ENCODE measurements at regions not wholly inside any gene's neighbourhood (a gene's known extent, or its start where the extent isn't known, plus 50 kb on each side); places are given as distances from the start of the nearest gene placed in this dataset.
"Not testable (repeated sequence)": the region's sequence is repeated elsewhere in the genome, so short reads cannot be mapped to it uniquely, and the experiment has no call there.

DNA sequence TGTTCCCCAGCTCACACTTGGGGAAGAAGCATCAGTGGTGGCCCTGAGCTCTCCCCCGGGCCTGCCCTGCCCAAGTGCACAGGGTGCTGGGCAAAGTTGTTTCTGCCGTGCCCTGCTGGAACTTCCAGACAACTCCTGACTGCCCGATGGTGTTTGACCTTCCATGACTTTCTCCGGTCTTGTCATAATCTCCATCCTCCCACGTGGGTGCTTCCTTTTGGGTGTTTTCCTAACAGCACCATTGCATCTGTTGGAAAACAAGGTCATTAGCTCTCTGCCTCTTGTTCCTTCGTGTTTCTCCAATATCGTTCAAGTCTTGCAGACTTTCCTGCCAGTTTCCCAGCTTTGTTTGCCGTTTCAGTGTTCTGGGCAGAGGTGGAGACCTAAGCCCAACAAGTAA is 68.7 kb upstream of the TIAM2 start:
- Histone ChIP-seq H3K36me3 (ENCODE audit: control insufficient read depth, insufficient read depth, low read length) (no peaks in the 10 kb centered on the region), H3K9ac (ENCODE audit: low read length) (no peak overlapping the region), H3K4me3 (ENCODE audit: low read length) (no peak overlapping the region), H3K27me3 (ENCODE audit: control insufficient read depth, insufficient read depth, low read length) (no peaks in the 10 kb centered on the region), H3K27ac (ENCODE audit: low read depth, low read length) (no peak overlapping the region), H3K4me1 (ENCODE audit: control insufficient read depth, insufficient read depth, low read length) (no peaks in the 10 kb centered on the region)

DNA sequence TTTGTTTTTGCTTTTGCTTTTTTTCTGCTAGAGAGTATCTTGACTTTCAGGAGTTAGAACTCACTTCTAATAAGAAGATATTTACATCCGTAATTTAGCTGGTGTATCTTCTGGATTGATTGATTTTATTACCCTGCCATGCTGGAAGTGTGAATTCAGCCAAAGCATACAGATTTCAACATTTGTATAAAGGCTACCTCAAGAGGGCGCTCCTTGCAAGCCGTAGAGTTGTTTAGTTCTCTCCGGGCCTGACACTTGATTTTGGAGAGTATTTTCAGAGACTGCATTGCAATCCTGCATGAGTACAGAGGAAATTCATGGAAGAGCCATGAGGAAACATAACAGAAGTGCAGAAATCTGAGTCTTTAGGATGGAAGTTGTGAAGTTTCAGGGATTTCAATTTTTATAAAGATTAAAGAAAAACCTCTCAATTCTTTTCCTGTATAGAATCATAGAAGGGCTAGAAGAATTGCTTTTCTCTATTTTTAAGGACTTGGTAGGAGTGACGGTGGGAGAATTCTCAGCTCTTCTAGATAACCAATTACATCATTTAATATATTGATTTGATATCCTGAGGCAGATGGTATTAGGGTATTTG is 66.7 kb upstream of the TIAM2 start:
- Histone ChIP-seq H3K27me3 (ENCODE audit: control insufficient read depth, insufficient read depth, low read length) (no peaks in the 10 kb centered on the region), H3K9ac (ENCODE audit: low read length) (no peak overlapping the region), H3K36me3 (ENCODE audit: control insufficient read depth, insufficient read depth, low read length) (no peaks in the 10 kb centered on the region), H3K4me1 (ENCODE audit: control insufficient read depth, insufficient read depth, low read length) (no peaks in the 10 kb centered on the region), H3K4me3 (ENCODE audit: low read length) (no peak overlapping the region), H3K27ac (ENCODE audit: low read depth, low read length) (no peak overlapping the region)

DNA sequence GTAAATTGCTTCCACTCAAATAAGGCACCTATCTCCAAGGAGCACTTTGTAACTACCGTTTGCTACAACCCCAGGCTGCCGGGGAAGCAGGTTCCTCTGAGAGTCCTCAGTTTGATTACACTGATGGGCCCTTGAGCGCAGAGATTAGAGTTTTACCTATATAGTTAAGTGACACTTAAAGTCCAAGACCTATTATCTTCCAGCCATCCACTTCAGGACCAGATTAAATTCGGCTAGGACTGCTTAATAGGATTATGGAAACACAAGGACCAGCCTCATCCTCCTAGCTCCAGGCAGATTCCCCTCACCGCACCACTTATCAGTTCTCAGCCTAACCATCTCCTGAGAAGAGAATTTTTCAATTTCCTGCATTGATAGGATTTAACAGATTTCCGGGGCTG is 64.7 kb upstream of the TIAM2 start:
- no peaks in the 10 kb centered on the region for H3K27me3 ChIP-seq (ENCODE audit: control insufficient read depth, insufficient read depth, low read length)
- no peaks in the 10 kb centered on the region for H3K4me1 ChIP-seq (ENCODE audit: control insufficient read depth, insufficient read depth, low read length)
- H3K4me3 ChIP-seq (ENCODE audit: low read length), result no peak overlapping the region
- no peak overlapping the region for H3K9ac ChIP-seq (ENCODE audit: low read length)
- H3K36me3 ChIP-seq (ENCODE audit: control insufficient read depth, insufficient read depth, low read length), result no peaks in the 10 kb centered on the region
- no peak overlapping the region for H3K27ac ChIP-seq (ENCODE audit: low read depth, low read length)

DNA sequence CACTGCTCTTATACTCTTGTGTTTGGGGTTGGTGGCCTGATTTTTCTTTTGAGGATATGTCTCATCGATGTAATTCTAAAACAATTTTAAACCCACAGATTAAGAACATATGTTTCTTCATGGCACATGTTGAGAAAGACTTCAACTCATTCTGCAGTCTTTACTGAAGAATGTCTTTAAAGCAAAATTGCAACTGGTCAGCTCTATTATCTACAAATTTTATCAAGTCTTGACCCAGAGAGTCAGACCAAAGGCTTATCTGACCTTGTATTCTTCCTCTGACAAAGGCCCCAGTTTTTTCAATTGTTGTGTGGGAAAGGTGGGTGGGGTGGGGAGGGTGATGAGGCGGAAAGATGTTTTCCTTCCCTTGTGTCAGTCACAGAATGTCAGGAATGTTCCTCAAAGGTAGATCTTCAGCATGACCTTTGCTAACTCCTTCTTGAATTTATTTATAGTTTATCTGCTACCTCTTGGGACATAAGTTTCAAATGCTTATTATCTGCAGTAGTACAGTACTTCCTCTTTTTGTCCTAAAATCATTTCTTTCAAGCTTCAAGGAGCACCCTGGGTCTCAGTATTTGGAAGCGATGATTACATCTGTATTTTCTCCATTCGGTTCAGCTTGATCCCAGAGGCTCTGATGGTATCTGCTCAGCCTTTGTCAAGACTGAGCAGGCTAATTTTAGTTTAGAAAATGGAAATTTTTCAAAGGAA is 63.2 kb upstream of the TIAM2 start:
- H3K27ac ChIP-seq (ENCODE audit: low read depth, low read length), result no peak overlapping the region
- no peak overlapping the region for H3K9ac ChIP-seq (ENCODE audit: low read length)
- H3K4me3 ChIP-seq (ENCODE audit: low read length), result no peak overlapping the region
- no peaks in the 10 kb centered on the region for H3K27me3 ChIP-seq (ENCODE audit: control insufficient read depth, insufficient read depth, low read length)
- H3K4me1 ChIP-seq (ENCODE audit: control insufficient read depth, insufficient read depth, low read length), result no peaks in the 10 kb centered on the region
- H3K36me3 ChIP-seq (ENCODE audit: control insufficient read depth, insufficient read depth, low read length), result no peaks in the 10 kb centered on the region

DNA sequence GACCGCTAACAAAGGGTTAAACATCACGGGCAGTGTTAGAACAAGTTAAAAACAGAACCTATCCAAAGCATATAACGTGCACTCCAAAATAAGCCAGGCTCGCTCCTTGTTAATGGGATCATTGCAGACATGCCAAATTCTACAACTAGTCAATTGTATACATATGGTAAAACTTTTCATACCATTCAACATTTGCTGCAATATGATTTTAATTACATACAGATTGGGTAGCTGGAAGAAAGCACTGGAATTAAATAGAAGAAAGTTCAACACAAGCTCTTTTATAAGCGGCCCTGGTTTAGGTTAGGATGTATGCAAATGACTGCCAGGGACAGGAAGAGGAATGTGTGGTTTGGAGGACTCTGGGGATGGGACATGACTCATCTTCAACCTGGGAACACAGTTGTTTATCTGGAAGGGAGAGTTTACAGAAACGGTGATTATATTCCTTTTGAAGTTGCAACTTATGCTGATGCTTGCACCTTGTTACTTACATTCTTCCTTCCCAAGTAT is 62.5 kb upstream of the TIAM2 start:
- no peak overlapping the region for H3K27ac ChIP-seq (ENCODE audit: low read depth, low read length)
- no peaks in the 10 kb centered on the region for H3K4me1 ChIP-seq (ENCODE audit: control insufficient read depth, insufficient read depth, low read length)
- no peaks in the 10 kb centered on the region for H3K27me3 ChIP-seq (ENCODE audit: control insufficient read depth, insufficient read depth, low read length)
- H3K9ac ChIP-seq (ENCODE audit: low read length), result no peak overlapping the region
- H3K36me3 ChIP-seq (ENCODE audit: control insufficient read depth, insufficient read depth, low read length), result no peaks in the 10 kb centered on the region
- H3K4me3 ChIP-seq (ENCODE audit: low read length), result no peak overlapping the region

DNA sequence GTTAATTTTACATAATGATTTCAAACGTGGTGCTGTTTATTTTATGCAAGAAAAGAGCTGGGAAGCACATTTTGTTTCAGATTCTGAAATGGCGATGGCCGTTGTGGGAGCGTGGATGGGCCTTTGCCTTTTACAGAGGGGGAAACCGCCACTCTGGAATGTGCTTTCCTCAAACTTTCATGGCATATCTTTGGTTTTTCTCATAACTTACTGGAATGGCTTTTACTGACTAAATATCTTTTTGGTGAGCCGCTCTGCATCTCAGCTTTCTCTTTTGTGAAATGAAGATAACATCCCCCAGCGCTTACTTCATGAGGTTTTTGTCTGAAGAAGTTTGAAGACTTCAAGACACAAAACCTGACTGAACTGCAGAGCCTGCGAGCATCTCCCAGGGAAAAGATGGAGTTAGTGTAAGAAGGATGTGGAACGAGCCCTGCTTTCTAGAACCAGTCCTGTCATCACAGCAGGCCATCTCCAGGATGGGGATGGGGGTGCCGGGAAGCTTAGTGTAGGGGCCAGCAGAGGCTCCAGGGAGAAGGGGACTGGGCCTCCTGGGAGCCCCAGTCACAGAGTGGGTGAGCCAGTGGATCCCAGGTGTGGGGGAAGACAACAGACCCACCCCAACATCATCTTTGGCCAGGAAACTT is 61.8 kb upstream of the TIAM2 start:
- H3K27me3 ChIP-seq (ENCODE audit: control insufficient read depth, insufficient read depth, low read length), result no peaks in the 10 kb centered on the region
- no peaks in the 10 kb centered on the region for H3K4me1 ChIP-seq (ENCODE audit: control insufficient read depth, insufficient read depth, low read length)
- no peaks in the 10 kb centered on the region for H3K36me3 ChIP-seq (ENCODE audit: control insufficient read depth, insufficient read depth, low read length)
- no peak overlapping the region for H3K4me3 ChIP-seq (ENCODE audit: low read length)
- H3K27ac ChIP-seq (ENCODE audit: low read depth, low read length), result no peak overlapping the region
- H3K9ac ChIP-seq (ENCODE audit: low read length), result no peak overlapping the region

DNA sequence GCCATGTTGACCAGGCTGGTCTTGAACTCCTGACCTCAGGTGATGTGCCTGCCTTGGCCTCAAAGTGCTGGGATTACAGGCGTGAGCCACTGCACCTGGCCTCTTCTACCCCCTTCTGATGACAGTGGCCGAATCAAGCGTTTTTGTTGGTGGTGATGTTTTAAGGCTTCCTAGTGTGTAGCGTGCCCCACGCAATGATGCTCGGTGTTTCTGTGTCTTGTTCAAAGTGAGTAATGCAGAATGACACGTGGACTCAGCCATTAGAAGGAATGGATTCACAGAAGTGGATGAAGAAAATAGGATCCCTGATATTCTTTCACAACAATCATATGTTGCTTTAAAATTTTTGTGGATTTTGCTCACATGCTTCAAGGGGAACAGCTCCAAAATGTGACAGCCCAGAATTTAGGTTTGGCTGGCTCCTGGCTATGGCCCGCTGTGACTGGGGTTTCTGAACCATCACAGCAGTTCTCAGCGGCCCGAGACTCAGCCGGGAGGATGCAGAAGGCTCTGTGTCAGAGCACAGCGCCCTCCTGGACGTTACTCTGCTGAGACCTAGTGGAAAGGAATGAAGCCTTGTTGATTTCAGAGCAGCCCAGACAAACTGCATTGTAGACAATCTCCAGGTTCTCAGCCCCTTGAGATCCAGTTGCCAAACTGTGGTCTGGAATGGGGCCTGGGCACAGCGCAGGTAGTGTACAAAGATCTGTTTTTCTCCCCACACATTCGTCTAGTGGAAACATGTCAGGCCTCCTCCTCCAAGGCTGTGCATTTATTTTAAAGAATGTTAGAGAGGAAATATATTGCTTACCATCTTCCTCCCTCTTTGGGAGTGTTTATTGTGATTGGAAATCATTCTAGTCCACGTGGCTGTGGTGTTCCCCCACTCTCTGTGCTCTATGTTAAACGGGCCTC is 57.6 kb upstream of the TIAM2 start:
- H3K4me1 ChIP-seq (ENCODE audit: control insufficient read depth, insufficient read depth, low read length), result no peaks in the 10 kb centered on the region
- H3K9ac ChIP-seq (ENCODE audit: low read length), result no peak overlapping the region
- H3K4me3 ChIP-seq (ENCODE audit: low read length), result no peak overlapping the region
- H3K27me3 ChIP-seq (ENCODE audit: control insufficient read depth, insufficient read depth, low read length), result no peaks in the 10 kb centered on the region
- no peaks in the 10 kb centered on the region for H3K36me3 ChIP-seq (ENCODE audit: control insufficient read depth, insufficient read depth, low read length)
- H3K27ac ChIP-seq (ENCODE audit: low read depth, low read length), result no peak overlapping the region

DNA sequence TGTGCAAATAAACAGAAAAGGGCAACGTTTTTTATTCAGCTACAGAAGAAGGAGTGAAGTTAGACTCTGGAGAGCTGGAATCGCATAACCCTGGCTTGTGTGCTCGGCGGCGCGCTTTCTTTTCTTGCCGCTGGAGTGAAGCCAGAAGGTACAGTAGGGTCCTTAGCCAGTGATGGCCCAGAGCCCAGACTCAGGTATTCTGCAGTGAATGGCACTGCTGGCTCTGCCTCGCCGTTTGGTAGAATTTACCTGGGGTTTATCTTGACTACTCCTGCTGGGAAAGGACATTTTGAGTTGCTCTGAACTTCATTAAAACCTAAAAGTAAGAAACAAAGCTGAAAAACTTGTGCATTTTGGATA is 56.9 kb upstream of the TIAM2 start:
- Histone ChIP-seq H3K27me3 (ENCODE audit: control insufficient read depth, insufficient read depth, low read length) (no peaks in the 10 kb centered on the region), H3K36me3 (ENCODE audit: control insufficient read depth, insufficient read depth, low read length) (no peaks in the 10 kb centered on the region), H3K4me3 (ENCODE audit: low read length) (no peak overlapping the region), H3K27ac (ENCODE audit: low read depth, low read length) (no peak overlapping the region), H3K9ac (ENCODE audit: low read length) (no peak overlapping the region), H3K4me1 (ENCODE audit: control insufficient read depth, insufficient read depth, low read length) (no peaks in the 10 kb centered on the region)

DNA sequence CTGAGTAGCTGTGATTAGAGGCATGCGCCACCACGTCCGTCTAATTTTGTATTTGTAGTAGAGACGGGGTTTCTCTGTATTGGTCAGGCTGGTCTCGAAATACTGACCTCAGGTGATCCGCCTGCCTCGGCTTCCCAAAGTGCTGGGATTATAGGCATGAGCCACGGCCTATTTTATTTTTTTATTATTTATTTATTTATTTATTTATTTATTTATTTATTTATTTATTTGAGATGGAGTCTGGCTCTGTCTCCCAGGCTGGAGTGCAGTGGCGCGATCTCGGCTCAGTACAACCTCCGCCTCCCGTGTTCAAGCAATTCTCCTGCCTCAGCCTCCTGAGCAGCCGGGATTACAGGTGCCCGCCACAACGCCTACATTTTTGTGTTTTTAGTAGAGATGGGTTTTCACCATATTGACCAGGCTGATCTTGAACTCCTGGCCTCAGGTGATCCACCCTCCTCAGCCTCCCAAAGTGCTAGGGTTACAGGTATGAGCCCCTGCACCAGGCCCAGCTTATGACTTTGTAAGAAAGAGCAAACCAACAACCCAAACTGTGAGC is 56.3 kb upstream of the TIAM2 start:
- H3K27me3 ChIP-seq (ENCODE audit: control insufficient read depth, insufficient read depth, low read length); H3K4me1 ChIP-seq (ENCODE audit: control insufficient read depth, insufficient read depth, low read length); H3K9ac ChIP-seq (ENCODE audit: low read length); H3K36me3 ChIP-seq (ENCODE audit: control insufficient read depth, insufficient read depth, low read length); H3K27ac ChIP-seq (ENCODE audit: low read depth, low read length); H3K4me3 ChIP-seq (ENCODE audit: low read length): not testable (repeated sequence)

DNA sequence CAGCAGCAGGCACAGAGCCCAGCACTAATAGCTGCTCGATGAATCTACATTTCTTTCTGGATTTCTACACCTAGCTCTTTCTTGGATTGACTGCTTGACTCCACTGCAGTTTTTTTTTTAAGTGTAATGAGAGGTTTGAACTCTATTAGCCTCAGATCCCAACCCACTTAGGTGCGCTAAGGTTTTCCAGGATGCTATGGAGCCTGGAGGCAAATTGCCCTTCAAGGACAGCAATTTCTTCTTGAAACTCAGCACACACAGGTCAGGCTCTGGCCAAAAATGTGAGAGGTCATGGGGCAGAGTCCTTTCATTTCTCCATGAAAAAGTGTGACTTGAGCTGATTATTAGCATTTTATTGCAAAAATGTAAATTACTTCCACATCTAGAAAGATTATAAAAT is 52.3 kb upstream of the TIAM2 start:
- Histone ChIP-seq H3K4me1 (ENCODE audit: control insufficient read depth, insufficient read depth, low read length) (no peaks in the 10 kb centered on the region), H3K27ac (ENCODE audit: low read depth, low read length) (no peak overlapping the region), H3K9ac (ENCODE audit: low read length) (no peak overlapping the region)

DNA sequence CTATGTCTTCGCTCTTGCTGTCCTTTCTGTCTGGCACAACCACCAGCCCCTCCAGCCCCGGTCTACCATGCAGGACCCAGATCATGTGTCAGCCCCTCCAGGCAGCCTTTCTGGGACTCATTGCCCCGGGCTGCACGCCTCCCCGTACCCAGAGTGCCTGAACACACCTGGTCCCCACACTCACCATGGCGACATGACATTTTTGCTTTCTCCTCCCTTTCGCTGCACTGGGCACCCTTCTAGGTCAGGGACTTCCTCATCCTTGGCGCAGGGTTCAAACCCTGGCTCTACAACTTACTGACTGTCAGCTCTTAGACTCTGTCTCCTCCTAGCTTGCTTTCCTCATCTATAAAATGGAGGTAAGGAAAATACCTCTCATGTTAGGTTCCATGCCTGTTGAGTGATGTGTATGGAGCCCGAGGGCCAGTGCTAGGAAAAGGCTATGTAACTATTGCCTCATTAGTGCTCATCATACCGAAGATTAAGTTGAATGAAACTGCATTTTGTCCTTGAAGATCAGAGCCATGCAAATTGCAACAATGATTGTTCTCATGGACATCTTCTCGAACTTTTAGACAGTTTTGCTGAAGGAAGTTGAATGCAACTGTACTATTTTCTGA is 49.7 kb upstream of the TIAM2 start:
- no peaks in the 10 kb centered on the region for H3K27me3 ChIP-seq (ENCODE audit: control insufficient read depth, insufficient read depth, low read length)
- H3K4me3 ChIP-seq (ENCODE audit: low read length), result no peak overlapping the region
- H3K4me1 ChIP-seq (ENCODE audit: control insufficient read depth, insufficient read depth, low read length), result no peaks in the 10 kb centered on the region
- H3K9ac ChIP-seq (ENCODE audit: low read length), result no peak overlapping the region
- H3K36me3 ChIP-seq (ENCODE audit: control insufficient read depth, insufficient read depth, low read length), result no peaks in the 10 kb centered on the region
- H3K27ac ChIP-seq (ENCODE audit: low read depth, low read length), result no peak overlapping the region

More for the DNA sequence above, 52.3 kb upstream of the TIAM2 start:
- H3K4me3 ChIP-seq (ENCODE audit: low read length), result no peak overlapping the region
- no peaks in the 10 kb centered on the region for H3K36me3 ChIP-seq (ENCODE audit: control insufficient read depth, insufficient read depth, low read length)
- H3K27me3 ChIP-seq (ENCODE audit: control insufficient read depth, insufficient read depth, low read length), result no peaks in the 10 kb centered on the region

All from rectal smooth muscle tissue (tissue), 1 donor.